A549 (cell line): ENCODE measurements at regions not wholly inside any gene's neighbourhood (a gene's known extent, or its start where the extent isn't known, plus 50 kb on each side); places are given as distances from the start of the nearest gene placed in this dataset.

ENCODE experiments used
- EP300 ChIP-seq, 2 experiments: fragments of >200 bp; sonication (Bioruptor Twin); formaldehyde crosslinking; IDR thresholded peaks; 2 replicates in 1 of 2; 3 replicates in 1 of 2; pipeline ENCODE4 v1.6.1; 2016 to 2017
- HDAC2 ChIP-seq: fragments of 200-600 bp; sonication (generic); IDR thresholded peaks from 2 replicates; pipeline ENCODE4 v1.6.1; 2016
- NR3C1 ChIP-seq: fragments of >200 bp; sonication (Bioruptor Twin); formaldehyde crosslinking; IDR thresholded peaks from 3 replicates; pipeline ENCODE4 v1.6.1; 2017
- POLR2A ChIP-seq: IDR thresholded peaks from 2 replicates; pipeline ENCODE4 v1.6.1; 2012; ENCODE audit warnings: mild to moderate bottlenecking, low read length
- RFX5 ChIP-seq: fragments of 450-650 bp; IDR thresholded peaks from 2 replicates; pipeline ENCODE4 v1.7.1; 2014; ENCODE audit warnings: antibody characterized with exemption, mild to moderate bottlenecking, moderate library complexity
- TF ChIP-seq, protein P1 (sequence below): fragments of >200 bp; sonication (Bioruptor Twin); formaldehyde crosslinking; IDR thresholded peaks from 3 replicates; pipeline ENCODE4 v1.5.1; 2016

DNA sequence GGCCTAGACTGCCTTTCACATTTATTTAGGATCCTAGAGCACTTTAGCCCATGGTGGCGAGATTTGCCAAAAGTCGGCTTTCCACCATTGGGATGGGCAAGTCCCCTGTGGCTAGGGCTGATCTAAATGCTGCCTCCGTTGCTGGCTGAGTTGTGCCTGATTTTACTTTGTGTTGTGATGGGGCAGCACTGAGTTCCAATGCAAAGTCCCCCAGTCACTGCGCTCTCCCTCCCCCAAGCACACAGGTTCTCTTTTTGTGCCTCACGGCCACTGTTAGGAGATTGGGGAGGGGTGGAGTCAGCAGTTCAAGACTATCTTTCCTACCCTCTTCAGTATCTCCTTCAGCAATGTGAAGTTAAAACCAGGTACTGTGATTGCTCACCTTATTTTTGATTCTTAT lies 66.7 kb upstream of the COX20 start:
- TF ChIP-seq, protein P1, sequence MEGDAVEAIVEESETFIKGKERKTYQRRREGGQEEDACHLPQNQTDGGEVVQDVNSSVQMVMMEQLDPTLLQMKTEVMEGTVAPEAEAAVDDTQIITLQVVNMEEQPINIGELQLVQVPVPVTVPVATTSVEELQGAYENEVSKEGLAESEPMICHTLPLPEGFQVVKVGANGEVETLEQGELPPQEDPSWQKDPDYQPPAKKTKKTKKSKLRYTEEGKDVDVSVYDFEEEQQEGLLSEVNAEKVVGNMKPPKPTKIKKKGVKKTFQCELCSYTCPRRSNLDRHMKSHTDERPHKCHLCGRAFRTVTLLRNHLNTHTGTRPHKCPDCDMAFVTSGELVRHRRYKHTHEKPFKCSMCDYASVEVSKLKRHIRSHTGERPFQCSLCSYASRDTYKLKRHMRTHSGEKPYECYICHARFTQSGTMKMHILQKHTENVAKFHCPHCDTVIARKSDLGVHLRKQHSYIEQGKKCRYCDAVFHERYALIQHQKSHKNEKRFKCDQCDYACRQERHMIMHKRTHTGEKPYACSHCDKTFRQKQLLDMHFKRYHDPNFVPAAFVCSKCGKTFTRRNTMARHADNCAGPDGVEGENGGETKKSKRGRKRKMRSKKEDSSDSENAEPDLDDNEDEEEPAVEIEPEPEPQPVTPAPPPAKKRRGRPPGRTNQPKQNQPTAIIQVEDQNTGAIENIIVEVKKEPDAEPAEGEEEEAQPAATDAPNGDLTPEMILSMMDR, result no peak
- TF ChIP-seq EP300 (IDR thresholded peaks at IDR 0.05) (no peak), HDAC2 (no peak), POLR2A (no peak), RFX5 (no peak), NR3C1 (no peak)
